ENCODE measurements at regions not wholly inside any gene's neighbourhood (a gene's known extent, or its start where the extent isn't known, plus 50 kb on each side); places are given as distances from the start of the nearest gene placed in this dataset.

- no peak for TF ChIP-seq CTCF (IDR thresholded peaks at IDR 0.05; ENCODE audit: low read length)
- no peak for TF ChIP-seq EZH2 (optimal IDR thresholded peaks at IDR 0.05; ENCODE audit: low read depth, low read length)
Measured at GRCh38 chr5:61969755-61970154, 336.3 kb upstream of the KIF2A start.
